Neural progenitor cell (in vitro differentiated cells): ENCODE measurements at regions not wholly inside any gene's neighbourhood (a gene's known extent, or its start where the extent isn't known, plus 50 kb on each side); places are given as distances from the start of the nearest gene placed in this dataset.

Experiments used
- DNase-seq: peaks from one replicate; pipeline ENCODE4 v3.0.0-alpha.2; 2016; ENCODE audit warnings: low spot score
- H2AFZ ChIP-seq: fragments of 200-600 bp; sonication (generic); replicated peaks from 2 replicates; pipeline ENCODE4 v1.6.1; 2016; ENCODE audit warnings: antibody characterized with exemption
- H3F3A ChIP-seq: fragments of 200-600 bp; sonication (generic); 2 replicates; pipeline ENCODE4 v1.6.1; 2016; ENCODE audit warnings: antibody characterized with exemption, low read depth
- H3K27ac ChIP-seq: fragments of 200-600 bp; sonication (generic); 2 replicates; pipeline ENCODE4 v1.5.1; 2016; ENCODE audit warnings: mild to moderate bottlenecking
- H3K27me3 ChIP-seq: fragments of 200-600 bp; sonication (generic); 2 replicates; pipeline ENCODE4 v1.6.1; 2016; ENCODE audit warnings: mild to moderate bottlenecking, moderate library complexity
- H3K36me3 ChIP-seq: fragments of 200-600 bp; sonication (generic); 2 replicates; pipeline ENCODE4 v1.5.1; 2016
- H3K4me1 ChIP-seq: fragments of 200-600 bp; sonication (generic); 2 replicates; pipeline ENCODE4 v1.6.1; 2016; ENCODE audit warnings: mixed run types
- H3K4me2 ChIP-seq: fragments of 200-600 bp; sonication (generic); 2 replicates; pipeline ENCODE4 v1.6.1; 2016
- H3K4me3 ChIP-seq: fragments of 200-600 bp; sonication (generic); 2 replicates; pipeline ENCODE4 v1.5.1; 2016
- H3K79me2 ChIP-seq: fragments of 200-600 bp; sonication (generic); 2 replicates; pipeline ENCODE4 v1.6.1; 2016; ENCODE audit warnings: low read depth
- H3K9ac ChIP-seq: fragments of 200-600 bp; sonication (generic); 2 replicates; pipeline ENCODE4 v1.6.1; 2016
- H3K9me3 ChIP-seq: fragments of 200-600 bp; sonication (generic); 2 replicates; pipeline ENCODE4 v1.5.1; 2016; ENCODE audit warnings: low read depth
- H4K20me1 ChIP-seq: fragments of 200-600 bp; sonication (generic); 2 replicates; pipeline ENCODE4 v1.6.1; 2016; ENCODE audit warnings: low read depth
- H3K27ac Mint-ChIP-seq: 3 replicates; pipeline ENCODE4 v1.8.0; 2021; ENCODE audit warnings: mixed read lengths
- H3K27me3 Mint-ChIP-seq: 2 replicates; pipeline ENCODE4 v1.8.0; 2022; ENCODE audit warnings: low read depth, mild to moderate bottlenecking, inconsistent platforms, moderate library complexity, mixed read lengths; ENCODE audit not compliant: insufficient read depth
- H3K36me3 Mint-ChIP-seq: 3 replicates; pipeline ENCODE4 v1.8.0; 2021; ENCODE audit warnings: mixed read lengths
- H3K4me1 Mint-ChIP-seq: 3 replicates; pipeline ENCODE4 v1.8.0; 2021; ENCODE audit warnings: mixed read lengths
- H3K4me3 Mint-ChIP-seq: 3 replicates; pipeline ENCODE4 v1.8.0; 2021; ENCODE audit warnings: mild to moderate bottlenecking, moderate library complexity, mixed read lengths
- H3K9me3 Mint-ChIP-seq: 3 replicates; pipeline ENCODE4 v1.8.0; 2020; ENCODE audit warnings: mixed read lengths
- EZH2 ChIP-seq: fragments of 200-600 bp; sonication (generic); IDR thresholded peaks from 2 replicates; pipeline ENCODE4 v1.6.1; 2017; ENCODE audit warnings: antibody characterized with exemption, mild to moderate bottlenecking, moderate library complexity
- EZH2phosphoT487 ChIP-seq: fragments of 200-600 bp; sonication (generic); IDR thresholded peaks from 2 replicates; pipeline ENCODE4 v1.6.1; 2017; ENCODE audit warnings: antibody characterized with exemption
- TF ChIP-seq, protein P1 (sequence below): fragments of 200-600 bp; sonication (generic); IDR thresholded peaks from 2 replicates; pipeline ENCODE4 v1.5.1; 2017; ENCODE audit warnings: antibody characterized with exemption, mild to moderate bottlenecking

DNA sequence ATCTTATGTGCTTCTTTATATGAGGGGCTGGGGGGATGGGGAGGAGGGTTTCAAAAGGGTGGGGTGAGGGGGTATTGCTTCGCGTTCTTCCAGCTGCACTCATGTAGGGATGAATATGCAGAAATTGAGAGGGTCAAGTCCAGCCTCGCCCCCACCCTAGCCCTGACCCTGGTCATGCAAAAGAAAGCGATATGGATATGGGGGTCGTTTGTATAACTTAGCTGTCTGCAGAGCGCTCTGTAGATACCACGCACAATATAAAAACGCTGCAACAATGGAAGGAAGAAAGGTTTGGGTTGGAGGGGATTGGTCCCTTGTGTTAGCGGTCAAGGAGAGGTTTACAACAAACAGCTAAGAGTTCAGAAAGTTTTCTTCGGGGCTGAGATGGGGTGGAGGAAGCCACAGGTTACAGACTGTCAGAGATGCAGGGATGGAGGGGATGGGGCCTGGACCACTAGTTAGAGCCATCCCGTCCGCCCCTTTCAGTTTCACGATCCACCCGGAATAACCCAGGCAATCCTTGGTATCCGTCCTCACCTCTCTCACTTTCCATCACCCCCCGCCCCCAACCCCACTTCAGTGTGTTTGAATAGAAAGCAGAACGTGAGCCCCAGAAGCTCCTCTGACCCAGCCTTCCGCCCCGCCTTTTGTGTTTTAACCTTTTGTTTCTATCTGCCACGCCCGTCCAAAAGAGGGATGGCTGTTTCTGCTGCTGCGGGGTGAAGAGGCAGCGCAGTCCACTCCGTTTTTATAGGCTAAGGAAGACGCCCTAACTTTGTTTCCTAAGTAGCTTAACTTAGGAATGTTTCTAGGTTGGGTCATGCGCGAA is 73.5 kb downstream of the SOX4 start:
- Mint-ChIP-seq H3K4me3 (peak overlapping the region; percentile 96), H3K27ac (peak overlapping the region; percentile 95), H3K9me3 (peaks cover 2% of the 10 kb centered on the region), H3K36me3 (peaks cover 15% of the 10 kb centered on the region), H3K27me3 (peaks cover 18% of the 10 kb centered on the region), H3K4me1 (peaks cover 41% of the 10 kb centered on the region)
- peak overlapping the region; percentile 62 for H2AFZ ChIP-seq
- peaks cover 63% of the 10 kb centered on the region for H3K79me2 ChIP-seq
- TF ChIP-seq, protein P1, sequence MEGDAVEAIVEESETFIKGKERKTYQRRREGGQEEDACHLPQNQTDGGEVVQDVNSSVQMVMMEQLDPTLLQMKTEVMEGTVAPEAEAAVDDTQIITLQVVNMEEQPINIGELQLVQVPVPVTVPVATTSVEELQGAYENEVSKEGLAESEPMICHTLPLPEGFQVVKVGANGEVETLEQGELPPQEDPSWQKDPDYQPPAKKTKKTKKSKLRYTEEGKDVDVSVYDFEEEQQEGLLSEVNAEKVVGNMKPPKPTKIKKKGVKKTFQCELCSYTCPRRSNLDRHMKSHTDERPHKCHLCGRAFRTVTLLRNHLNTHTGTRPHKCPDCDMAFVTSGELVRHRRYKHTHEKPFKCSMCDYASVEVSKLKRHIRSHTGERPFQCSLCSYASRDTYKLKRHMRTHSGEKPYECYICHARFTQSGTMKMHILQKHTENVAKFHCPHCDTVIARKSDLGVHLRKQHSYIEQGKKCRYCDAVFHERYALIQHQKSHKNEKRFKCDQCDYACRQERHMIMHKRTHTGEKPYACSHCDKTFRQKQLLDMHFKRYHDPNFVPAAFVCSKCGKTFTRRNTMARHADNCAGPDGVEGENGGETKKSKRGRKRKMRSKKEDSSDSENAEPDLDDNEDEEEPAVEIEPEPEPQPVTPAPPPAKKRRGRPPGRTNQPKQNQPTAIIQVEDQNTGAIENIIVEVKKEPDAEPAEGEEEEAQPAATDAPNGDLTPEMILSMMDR: no peak
- peaks cover 36% of the 10 kb centered on the region for H4K20me1 ChIP-seq
- DNase-seq: peak; percentile 87
- peak overlapping the region; percentile 97 for H3K4me3 ChIP-seq
- peaks cover 17% of the 10 kb centered on the region for H3K36me3 ChIP-seq
- peak overlapping the region; percentile 46 for H3K9ac ChIP-seq
- H3K4me2 ChIP-seq: peak overlapping the region; percentile 93
- H3K27ac ChIP-seq: peak overlapping the region; percentile 82
- peaks cover 21% of the 10 kb centered on the region for H3K27me3 ChIP-seq
- H3F3A ChIP-seq: peaks cover 31% of the 10 kb centered on the region
- H3K9me3 ChIP-seq: no peaks in the 10 kb centered on the region
- H3K4me1 ChIP-seq: peaks cover 26% of the 10 kb centered on the region

DNA sequence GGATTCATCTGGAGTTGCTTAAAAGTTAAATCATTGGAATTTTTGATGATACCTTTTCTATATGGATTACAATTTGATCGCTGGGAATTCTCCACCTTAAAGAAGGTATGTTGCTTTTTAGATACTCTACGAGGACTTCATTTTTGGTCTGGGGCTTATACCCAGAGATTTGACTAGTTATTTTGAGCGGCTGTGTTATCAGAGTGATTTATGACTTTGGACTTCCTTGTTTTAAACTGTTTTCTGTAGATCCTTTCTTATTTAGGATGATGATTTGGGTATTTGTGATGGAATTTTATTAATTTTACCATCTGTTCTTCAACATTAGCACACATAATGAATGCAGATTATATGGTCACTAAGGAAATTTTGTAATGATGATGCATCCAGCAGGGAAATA is 75.2 kb downstream of the SOX4 start:
- Histone ChIP-seq H4K20me1 (peaks cover 36% of the 10 kb centered on the region), H3K36me3 (peaks cover 17% of the 10 kb centered on the region), H3K27ac (no peak overlapping the region), H3K4me2 (peak overlapping the region; percentile 93), H3K4me1 (peaks cover 22% of the 10 kb centered on the region), H2AFZ (no peak overlapping the region), H3K79me2 (peaks cover 77% of the 10 kb centered on the region), H3K27me3 (peaks cover 5% of the 10 kb centered on the region), H3K9ac (no peak overlapping the region), H3F3A (peaks cover 31% of the 10 kb centered on the region), H3K4me3 (peak overlapping the region; percentile 97), H3K9me3 (no peaks in the 10 kb centered on the region)
- no peak overlapping the region for H3K27ac Mint-ChIP-seq
- no peak for TF ChIP-seq EZH2phosphoT487
- TF ChIP-seq, protein P1: no peak
- no peak for TF ChIP-seq EZH2
- peak overlapping the region; percentile 96 for H3K4me3 Mint-ChIP-seq
- H3K36me3 Mint-ChIP-seq: peaks cover 25% of the 10 kb centered on the region
- DNase-seq: no peak
- H3K4me1 Mint-ChIP-seq: peaks cover 42% of the 10 kb centered on the region
- H3K9me3 Mint-ChIP-seq: peaks cover 9% of the 10 kb centered on the region
- H3K27me3 Mint-ChIP-seq: peaks cover 5% of the 10 kb centered on the region

DNA sequence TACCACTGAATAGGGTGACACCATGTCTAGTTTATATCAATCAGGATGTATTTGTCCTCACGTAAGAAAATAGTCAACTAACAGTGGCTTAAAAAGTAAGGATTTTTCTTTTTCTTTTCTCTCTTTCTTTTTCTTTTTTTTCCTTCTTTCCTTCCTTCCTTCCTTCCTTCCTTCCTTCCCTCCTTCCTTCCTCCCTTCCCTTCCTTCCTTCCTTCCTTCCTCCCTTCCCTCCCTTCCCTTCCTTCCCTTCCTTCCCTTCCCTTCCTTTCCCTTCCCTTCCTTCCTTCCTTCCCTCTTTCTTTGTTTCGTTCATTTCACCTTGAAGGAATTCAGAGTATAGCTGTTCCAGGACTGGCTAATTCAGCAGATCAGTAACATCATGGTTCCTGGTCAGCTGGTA is 83.2 kb downstream of the SOX4 start:
- Mint-ChIP-seq H3K4me3 (no peak overlapping the region), H3K4me1 (peaks cover 11% of the 10 kb centered on the region), H3K27ac (no peak overlapping the region), H3K36me3 (peaks cover 59% of the 10 kb centered on the region), H3K27me3 (peaks cover 7% of the 10 kb centered on the region), H3K9me3 (peaks cover 36% of the 10 kb centered on the region)
- Histone ChIP-seq H3K27ac (no peak overlapping the region), H3K36me3 (no peaks in the 10 kb centered on the region), H3K4me3 (no peak overlapping the region), H3K4me1 (no peaks in the 10 kb centered on the region), H3K9me3 (no peaks in the 10 kb centered on the region), H4K20me1 (peaks cover 17% of the 10 kb centered on the region), H3K27me3 (no peaks in the 10 kb centered on the region), H3K9ac (no peak overlapping the region), H3F3A (no peaks in the 10 kb centered on the region), H3K79me2 (peaks cover 98% of the 10 kb centered on the region), H2AFZ (no peak overlapping the region), H3K4me2 (no peak overlapping the region)
- TF ChIP-seq EZH2phosphoT487: no peak
- TF ChIP-seq EZH2: no peak
- TF ChIP-seq, protein P1: no peak
- DNase-seq: no peak
